Erythroblast (primary cell): ENCODE measurements at regions not wholly inside any gene's neighbourhood (a gene's known extent, or its start where the extent isn't known, plus 50 kb on each side); places are given as distances from the start of the nearest gene placed in this dataset.

ENCODE experiments used
- GATA1 ChIP-seq: IDR thresholded peaks from 2 replicates; pipeline ENCODE4 v1.6.1; 2011; ENCODE audit warnings: low read depth, mild to moderate bottlenecking, control low read depth, low read length, moderate library complexity
- POLR2A ChIP-seq: IDR thresholded peaks from 2 replicates; pipeline ENCODE4 v1.6.1; 2011; ENCODE audit warnings: mild to moderate bottlenecking, low read length

DNA sequence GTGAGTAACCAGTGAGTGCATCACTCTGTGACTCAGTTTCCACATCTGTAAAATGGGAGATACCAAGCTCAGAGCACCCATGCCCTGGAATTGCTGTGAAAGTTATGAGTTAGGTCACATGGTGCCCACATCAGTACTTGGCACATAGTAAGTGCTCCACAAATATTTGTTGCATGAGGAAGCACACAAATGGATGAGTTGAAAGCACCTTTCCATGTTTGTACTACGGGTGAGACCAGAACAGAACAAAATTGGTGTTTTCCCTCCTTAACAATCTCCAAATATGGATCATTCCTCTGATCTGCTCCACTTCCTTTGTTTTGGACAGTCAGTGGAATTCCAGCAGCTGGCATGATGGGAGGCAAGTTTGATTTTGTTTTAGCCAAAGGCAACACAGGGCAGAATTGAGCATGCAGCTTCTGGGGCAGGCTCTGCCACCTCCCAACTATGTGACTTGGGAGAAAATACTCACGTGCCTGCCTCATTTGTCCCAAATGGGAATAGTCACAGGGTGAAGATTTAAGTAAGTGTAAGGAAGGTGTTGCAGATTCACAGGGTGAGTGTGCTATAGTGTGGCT, 503.7 kb upstream of the SULF2 start:
- TF ChIP-seq POLR2A (no peak), GATA1 (no peak)
